Stimulated activated naive B cell treated with anti-CD40 and anti-IgM and Interleukin-4, amounts not matched to agents 10 μg/mL and 1 μg/mL and 100 μg/mL, for 72 hours (primary cell): ENCODE measurements at regions not wholly inside any gene's neighbourhood (a gene's known extent, or its start where the extent isn't known, plus 50 kb on each side); places are given as distances from the start of the nearest gene placed in this dataset.

Experiments
- ATAC-seq, 2 donors: fragments of 150-1000 bp; cut with Tn5 transposase; replicated peaks; 2 replicates each; pipeline ENCODE4 v1.10.0; 2021; ENCODE audit warnings: moderate library complexity in 1 of 2
- DNase-seq: peaks from one replicate; pipeline ENCODE4 v3.0.0; 2021
- H3K27ac Mint-ChIP-seq: one replicate; pipeline ENCODE4 v1.8.0; 2022; ENCODE audit warnings: mild to moderate bottlenecking, mixed read lengths
- H3K27me3 Mint-ChIP-seq, 2 donors: one replicate each; pipeline ENCODE4 v1.8.0; 2022; ENCODE audit warnings: mixed read lengths in 2 of 2
- H3K36me3 Mint-ChIP-seq, 2 donors: one replicate each; pipeline ENCODE4 v1.8.0; 2022; ENCODE audit warnings: mixed read lengths in 2 of 2, mild to moderate bottlenecking in 1 of 2
- H3K4me1 Mint-ChIP-seq, 2 donors: one replicate each; pipeline ENCODE4 v1.8.0; 2022; ENCODE audit warnings: mixed read lengths in 2 of 2, mild to moderate bottlenecking in 1 of 2
- H3K4me3 Mint-ChIP-seq, 2 donors: one replicate each; pipeline ENCODE4 v1.8.0; 2022; ENCODE audit warnings: mild to moderate bottlenecking in 2 of 2, mixed read lengths in 2 of 2, moderate library complexity in 1 of 2
- H3K9me3 Mint-ChIP-seq, 2 donors: one replicate each; pipeline ENCODE4 v1.8.0; 2022; ENCODE audit warnings: mixed read lengths in 2 of 2, mild to moderate bottlenecking in 1 of 2

- ATAC-seq (no peak), DNase-seq (no peak)
- Mint-ChIP-seq H3K36me3 (no peaks in the 10 kb centered on the region), H3K27me3 (no peaks in the 10 kb centered on the region), H3K27ac (no peak overlapping the region), H3K4me1 (peaks cover 5 to 14% of the 10 kb centered on the region in 2 donors), H3K9me3 (no peaks in the 10 kb centered on the region), H3K4me3 (no peak overlapping the region)
Measured at GRCh38 chr13:88115976-88116375, 444.8 kb downstream of the SLITRK5 start.

DNA sequence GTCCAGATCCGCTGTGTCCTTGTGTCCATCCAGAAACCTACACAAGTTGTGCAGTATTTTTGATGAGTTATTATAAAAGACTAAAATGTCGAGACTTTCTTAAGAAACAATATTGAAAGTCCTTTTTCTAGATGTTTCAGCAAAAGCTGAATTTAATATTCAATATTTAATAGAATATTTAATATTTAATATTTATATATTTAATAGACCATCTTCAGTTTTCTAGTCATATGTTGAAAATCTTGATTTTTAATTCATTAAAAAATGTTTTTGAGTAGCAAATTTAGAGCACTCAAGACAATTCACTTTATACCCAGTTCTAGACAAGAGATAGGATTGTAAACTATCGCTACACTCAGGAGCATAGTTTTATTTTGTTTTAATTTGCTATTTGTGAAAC, 447.8 kb downstream of the SLITRK5 start:
- Mint-ChIP-seq H3K27me3 (no peaks in the 10 kb centered on the region), H3K4me3 (no peak overlapping the region), H3K27ac (no peak overlapping the region), H3K4me1 (peaks cover 0 to 7% of the 10 kb centered on the region in 2 donors), H3K36me3 (no peaks in the 10 kb centered on the region), H3K9me3 (no peaks in the 10 kb centered on the region)
- no peak for DNase-seq
- no peak for ATAC-seq

GRCh38 chr13:88124142-88124541, 453.0 kb downstream of the SLITRK5 start:
- DNase-seq (no peak), ATAC-seq (no peak)
- no peaks in the 10 kb centered on the region for H3K36me3 Mint-ChIP-seq
- H3K4me1 Mint-ChIP-seq: no peaks in the 10 kb centered on the region
- H3K27ac Mint-ChIP-seq: no peak overlapping the region
- H3K9me3 Mint-ChIP-seq: no peaks in the 10 kb centered on the region
- H3K4me3 Mint-ChIP-seq: no peak overlapping the region
- no peaks in the 10 kb centered on the region for H3K27me3 Mint-ChIP-seq

- Mint-ChIP-seq H3K9me3 (no peaks in the 10 kb centered on the region), H3K36me3 (no peaks in the 10 kb centered on the region), H3K4me3 (no peak overlapping the region), H3K27ac (no peak overlapping the region), H3K27me3 (no peaks in the 10 kb centered on the region), H3K4me1 (no peaks in the 10 kb centered on the region)
- DNase-seq: no peak
- no peak for ATAC-seq
Measured at GRCh38 chr13:88125055-88125454, 453.9 kb downstream of the SLITRK5 start.

GRCh38 chr13:88136098-88136790, 465.1 kb downstream of the SLITRK5 start:
- Mint-ChIP-seq H3K4me3 (no peak overlapping the region), H3K27ac (no peak overlapping the region), H3K27me3 (no peaks in the 10 kb centered on the region), H3K4me1 (no peaks in the 10 kb centered on the region), H3K9me3 (peaks cover 1 to 3% of the 10 kb centered on the region in 2 donors), H3K36me3 (no peaks in the 10 kb centered on the region)
- ATAC-seq (no peak), DNase-seq (no peak)

DNA sequence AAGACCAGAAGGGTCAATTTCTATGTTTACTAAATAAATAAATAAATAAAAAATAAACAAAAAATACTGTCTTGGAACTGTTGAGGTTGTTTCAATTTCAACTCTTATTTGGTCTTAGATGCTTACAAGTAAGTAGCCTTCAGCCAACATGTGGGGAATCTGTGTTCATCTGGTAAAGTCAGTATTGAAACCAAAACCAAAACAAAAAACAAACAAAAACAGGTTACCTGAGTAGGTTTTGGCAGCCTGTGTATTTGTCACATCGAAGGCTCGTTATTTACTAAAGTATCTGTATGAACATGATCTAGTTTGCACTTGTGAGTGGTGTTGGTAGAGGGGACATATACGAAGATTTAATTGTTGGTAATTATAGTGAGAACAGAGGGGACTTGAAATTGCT, 471.5 kb downstream of the SLITRK5 start:
- no peaks in the 10 kb centered on the region for H3K27me3 Mint-ChIP-seq
- ATAC-seq (no peak), DNase-seq (no peak)
- H3K36me3 Mint-ChIP-seq: no peaks in the 10 kb centered on the region
- no peak overlapping the region for H3K4me3 Mint-ChIP-seq
- H3K27ac Mint-ChIP-seq: no peak overlapping the region
- H3K9me3 Mint-ChIP-seq: no peaks in the 10 kb centered on the region
- no peaks in the 10 kb centered on the region for H3K4me1 Mint-ChIP-seq

GRCh38 chr13:88144580-88144979, 473.4 kb downstream of the SLITRK5 start:
- Mint-ChIP-seq H3K36me3 (no peaks in the 10 kb centered on the region), H3K27ac (no peak overlapping the region), H3K9me3 (no peaks in the 10 kb centered on the region), H3K4me3 (no peak overlapping the region), H3K4me1 (no peaks in the 10 kb centered on the region), H3K27me3 (no peaks in the 10 kb centered on the region)
- ATAC-seq (no peak), DNase-seq (no peak)

DNA sequence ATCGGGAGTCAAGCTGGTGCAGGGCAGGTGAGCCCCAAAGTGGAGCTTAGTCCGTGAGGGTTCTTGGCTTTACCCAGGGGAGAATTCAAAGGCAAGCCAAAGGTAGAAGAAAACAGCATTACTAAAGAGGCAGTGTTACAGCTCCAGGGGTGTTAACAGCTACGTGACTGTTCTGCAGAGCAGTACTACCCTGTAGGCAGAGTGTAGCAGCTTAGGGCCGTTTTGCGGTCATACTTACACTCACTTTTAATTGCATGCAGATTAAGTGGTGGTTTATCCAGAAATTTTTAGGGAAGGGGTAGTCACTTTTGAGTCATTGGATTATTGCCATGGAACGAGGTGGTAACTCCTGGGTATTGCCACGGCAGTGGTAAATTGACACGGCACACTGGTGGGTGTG, 482.2 kb downstream of the SLITRK5 start:
- no peak overlapping the region for H3K27ac Mint-ChIP-seq
- DNase-seq (no peak), ATAC-seq (no peak)
- no peaks in the 10 kb centered on the region for H3K4me1 Mint-ChIP-seq
- H3K9me3 Mint-ChIP-seq: peaks cover 2 to 6% of the 10 kb centered on the region in 2 donors
- no peak overlapping the region for H3K4me3 Mint-ChIP-seq
- no peaks in the 10 kb centered on the region for H3K27me3 Mint-ChIP-seq
- no peaks in the 10 kb centered on the region for H3K36me3 Mint-ChIP-seq

DNA sequence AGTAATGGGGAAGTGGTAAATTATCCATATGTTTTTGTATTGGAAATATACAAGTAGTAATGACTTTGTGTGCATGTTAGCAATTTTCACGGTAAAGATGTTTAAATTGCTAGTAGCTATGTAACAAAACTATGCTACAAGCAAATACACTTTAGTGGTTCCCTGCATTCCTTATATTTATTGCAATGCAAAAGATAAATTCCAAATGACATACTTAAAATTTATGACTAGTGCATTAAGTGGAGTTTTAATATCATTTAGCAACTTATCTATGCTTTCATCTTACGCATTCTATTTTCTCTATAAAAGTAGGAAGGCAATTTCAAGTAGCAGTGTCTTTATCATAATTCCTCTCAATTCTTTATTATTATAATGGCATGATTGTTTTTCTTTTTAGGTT, 482.8 kb downstream of the SLITRK5 start:
- Mint-ChIP-seq H3K27me3 (no peaks in the 10 kb centered on the region), H3K4me3 (no peak overlapping the region), H3K36me3 (no peaks in the 10 kb centered on the region), H3K27ac (no peak overlapping the region), H3K4me1 (no peaks in the 10 kb centered on the region), H3K9me3 (peaks cover 2 to 6% of the 10 kb centered on the region in 2 donors)
- ATAC-seq (no peak), DNase-seq (no peak)

- Mint-ChIP-seq H3K4me1 (no peaks in the 10 kb centered on the region), H3K36me3 (no peaks in the 10 kb centered on the region), H3K9me3 (peaks cover 0 to 2% of the 10 kb centered on the region in 2 donors), H3K27ac (no peak overlapping the region), H3K4me3 (no peak overlapping the region), H3K27me3 (no peaks in the 10 kb centered on the region)
- DNase-seq (no peak), ATAC-seq (no peak)
Measured at GRCh38 chr13:88162076-88162702, 491.0 kb downstream of the SLITRK5 start.

- Mint-ChIP-seq H3K4me1 (peaks cover 0 to 6% of the 10 kb centered on the region in 2 donors), H3K36me3 (no peaks in the 10 kb centered on the region), H3K4me3 (no peak overlapping the region), H3K27me3 (no peaks in the 10 kb centered on the region), H3K9me3 (peaks cover 0 to 4% of the 10 kb centered on the region in 2 donors), H3K27ac (no peak overlapping the region)
- ATAC-seq (no peak), DNase-seq (no peak)
Measured at GRCh38 chr13:88176231-88176630, 505.1 kb downstream of the SLITRK5 start.

GRCh38 chr13:88183440-88183839, 512.3 kb downstream of the SLITRK5 start:
- H3K9me3 Mint-ChIP-seq: no peaks in the 10 kb centered on the region
- peaks cover 0 to 6% of the 10 kb centered on the region in 2 donors for H3K4me1 Mint-ChIP-seq
- DNase-seq (no peak), ATAC-seq (no peak)
- no peaks in the 10 kb centered on the region for H3K36me3 Mint-ChIP-seq
- no peak overlapping the region for H3K4me3 Mint-ChIP-seq
- H3K27ac Mint-ChIP-seq: no peak overlapping the region
- H3K27me3 Mint-ChIP-seq: no peaks in the 10 kb centered on the region

DNA sequence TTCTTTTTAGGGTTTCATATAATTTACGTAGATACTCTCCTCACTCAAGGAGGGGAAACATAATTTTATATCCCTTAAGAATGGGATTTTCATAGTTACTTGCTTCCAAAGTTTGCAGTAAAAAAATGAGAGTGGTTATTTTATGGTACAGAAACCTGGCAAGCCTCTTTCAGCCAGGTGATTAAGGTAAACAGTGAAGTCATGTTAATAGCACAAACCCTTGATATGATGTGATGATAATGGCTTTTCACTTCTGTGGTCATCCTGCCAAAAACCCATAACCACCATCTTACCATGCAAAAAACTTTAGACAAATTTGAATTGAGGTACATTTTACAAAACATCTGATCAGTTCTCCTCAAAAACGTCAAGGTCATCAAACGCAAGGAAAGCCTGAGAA, 517.8 kb downstream of the SLITRK5 start:
- ATAC-seq: no peak
- H3K4me3 Mint-ChIP-seq: no peak overlapping the region
- no peak overlapping the region for H3K27ac Mint-ChIP-seq
- H3K4me1 Mint-ChIP-seq: no peaks in the 10 kb centered on the region
- no peaks in the 10 kb centered on the region for H3K27me3 Mint-ChIP-seq
- DNase-seq: no peak
- peaks cover 0 to 3% of the 10 kb centered on the region in 2 donors for H3K9me3 Mint-ChIP-seq
- H3K36me3 Mint-ChIP-seq: no peaks in the 10 kb centered on the region

DNA sequence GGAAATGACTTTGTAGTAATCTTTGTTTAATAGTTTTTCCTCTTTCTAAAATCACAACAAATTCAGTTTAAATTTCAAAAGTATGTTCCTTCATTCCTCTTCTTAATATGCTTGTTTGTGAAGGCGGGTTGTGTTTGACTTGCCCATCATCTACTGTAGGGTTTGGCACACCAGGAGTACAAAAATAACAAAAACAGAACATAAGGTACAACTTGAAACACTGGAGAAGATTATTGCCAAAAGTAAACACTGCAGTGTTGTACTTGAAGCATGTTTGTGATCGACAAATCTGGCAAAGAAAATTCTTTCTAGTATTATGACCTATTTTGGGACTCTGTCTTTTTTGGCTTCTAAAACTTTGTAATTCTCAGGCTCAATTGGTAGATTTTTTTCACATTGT, 518.6 kb downstream of the SLITRK5 start:
- Mint-ChIP-seq H3K27me3 (no peaks in the 10 kb centered on the region), H3K9me3 (peaks cover 0 to 3% of the 10 kb centered on the region in 2 donors), H3K27ac (no peak overlapping the region), H3K4me3 (no peak overlapping the region), H3K36me3 (no peaks in the 10 kb centered on the region), H3K4me1 (no peaks in the 10 kb centered on the region)
- DNase-seq (no peak), ATAC-seq (no peak)

DNA sequence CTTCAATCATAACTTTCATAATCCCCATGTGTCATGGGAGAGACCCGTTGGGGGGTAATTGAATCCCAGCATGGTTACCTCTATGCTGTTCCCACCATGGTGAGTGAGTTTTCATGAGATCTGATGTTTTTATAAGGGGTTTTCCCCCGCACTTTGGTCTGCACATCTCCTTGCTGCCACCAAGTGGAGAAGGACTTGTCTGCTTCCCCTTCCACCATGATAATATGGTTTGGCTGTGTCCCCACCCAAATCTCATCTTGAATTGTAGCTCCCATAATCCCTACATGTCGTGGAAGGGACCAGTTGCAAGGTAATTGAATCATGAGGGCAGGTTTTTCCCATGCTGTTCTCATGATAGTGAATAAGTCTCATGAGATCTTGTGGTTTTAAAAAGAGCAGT, 524.9 kb downstream of the SLITRK5 start:
- ATAC-seq (no peak), DNase-seq (peak; percentile 0)
- H3K27me3 Mint-ChIP-seq: no peaks in the 10 kb centered on the region
- no peaks in the 10 kb centered on the region for H3K36me3 Mint-ChIP-seq
- no peaks in the 10 kb centered on the region for H3K4me1 Mint-ChIP-seq
- H3K9me3 Mint-ChIP-seq: peaks cover 5 to 17% of the 10 kb centered on the region in 2 donors
- no peak overlapping the region for H3K27ac Mint-ChIP-seq
- H3K4me3 Mint-ChIP-seq: no peak overlapping the region
